GM13976 (cell line): ENCODE measurements at regions not wholly inside any gene's neighbourhood (a gene's known extent, or its start where the extent isn't known, plus 50 kb on each side); places are given as distances from the start of the nearest gene placed in this dataset.
"Not testable (repeated sequence)": the region's sequence is repeated elsewhere in the genome, so short reads cannot be mapped to it uniquely, and the experiment has no call there.

Experiments used
- DNase-seq: peaks from one replicate; pipeline ENCODE4 v3.0.0; 2012; ENCODE audit warnings: low spot score
- CTCF ChIP-seq: IDR thresholded peaks from 2 replicates; pipeline ENCODE4 v1.5.1; 2012; ENCODE audit warnings: borderline replicate concordance, mild to moderate bottlenecking; ENCODE audit not compliant: insufficient read depth; ENCODE audit errors: extremely low read depth, missing control alignments, control extremely low read depth
- in situ Hi-C: fragments of 300-500 bp; cut with MboI; formaldehyde crosslinking; loops from one replicate; pipeline ENCODE4 v1.12.0; 2022; ENCODE audit warnings: low sequenced_read_pairs, mixed read lengths, inconsistent platforms; ENCODE audit not compliant: unreplicated experiment

GRCh38 chrX:115419069-115419468 is 129.6 kb downstream of the LUZP4 start:
- in situ Hi-C loops = no loop called here
- TF ChIP-seq CTCF = no peak
- DNase-seq = no peak

GRCh38 chrX:115423086-115423485 is 133.6 kb downstream of the LUZP4 start:
- no peak for TF ChIP-seq CTCF
- in situ Hi-C loops = no loop called here
- no peak for DNase-seq

- no peak for TF ChIP-seq CTCF
- DNase-seq = no peak
- in situ Hi-C loops = no loop called here
Measured at GRCh38 chrX:115425359-115425758, 135.6 kb upstream of the PLS3 start.

- no peak for TF ChIP-seq CTCF
- no peak for DNase-seq
- in situ Hi-C loops = no loop called here
Measured at GRCh38 chrX:115427861-115428410, 133.0 kb upstream of the PLS3 start.

- DNase-seq, in situ Hi-C loops: not testable (repeated sequence)
Measured at GRCh38 chrX:115434834-115435233, 126.1 kb upstream of the PLS3 start.

GRCh38 chrX:115437841-115438595 is 123.0 kb upstream of the PLS3 start:
- in situ Hi-C loops = no loop called here
- TF ChIP-seq CTCF = no peak
- DNase-seq = no peak

GRCh38 chrX:115448146-115448545 is 112.8 kb upstream of the PLS3 start:
- TF ChIP-seq CTCF = no peak
- DNase-seq = no peak
- in situ Hi-C loops = no loop called here
